Astrocyte of the spinal cord (primary cell): ENCODE measurements at regions not wholly inside any gene's neighbourhood (a gene's known extent, or its start where the extent isn't known, plus 50 kb on each side); places are given as distances from the start of the nearest gene placed in this dataset.

Source experiments
- DNase-seq: peaks from one replicate; pipeline ENCODE4 v3.0.0; 2011; ENCODE audit warnings: low read depth, low spot score
- H3K4me3 ChIP-seq: 2 replicates; pipeline ENCODE4 v1.5.1; 2011; ENCODE audit warnings: low read depth, mild to moderate bottlenecking, low read length, moderate library complexity
- in situ Hi-C: cut with HindIII; loops from 2 replicates; pipeline ENCODE4 v1.10.0; 2017; ENCODE audit warnings: low sequenced_read_pairs
- TF ChIP-seq, protein P1 (sequence below): IDR thresholded peaks from 2 replicates; pipeline ENCODE4 v1.5.1; 2012; ENCODE audit warnings: low read depth, mild to moderate bottlenecking, low read length, inconsistent platforms

DNA sequence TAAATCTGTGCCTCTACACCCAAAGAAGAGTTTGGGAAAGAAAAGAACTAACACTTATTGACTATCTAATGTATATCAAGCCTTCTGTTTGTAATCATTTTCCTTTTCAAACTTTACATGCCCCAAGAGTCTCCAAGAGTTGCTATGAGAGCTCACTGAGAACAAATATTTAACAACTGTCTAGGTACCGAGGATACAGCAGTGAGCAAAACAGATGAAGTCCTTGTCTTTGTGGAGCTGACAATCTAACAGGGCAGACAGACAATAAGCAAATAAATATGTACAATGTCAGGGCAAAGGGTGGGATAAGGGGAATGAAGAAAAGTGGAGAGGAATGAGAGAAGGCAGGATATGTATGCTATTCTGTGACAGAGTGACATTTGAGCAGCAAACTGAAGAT is 64.8 kb upstream of the KSR1 start:
- in situ Hi-C loops: no loop called here
- DNase-seq: no peak
- H3K4me3 ChIP-seq: no peak overlapping the region
- TF ChIP-seq, protein P1, sequence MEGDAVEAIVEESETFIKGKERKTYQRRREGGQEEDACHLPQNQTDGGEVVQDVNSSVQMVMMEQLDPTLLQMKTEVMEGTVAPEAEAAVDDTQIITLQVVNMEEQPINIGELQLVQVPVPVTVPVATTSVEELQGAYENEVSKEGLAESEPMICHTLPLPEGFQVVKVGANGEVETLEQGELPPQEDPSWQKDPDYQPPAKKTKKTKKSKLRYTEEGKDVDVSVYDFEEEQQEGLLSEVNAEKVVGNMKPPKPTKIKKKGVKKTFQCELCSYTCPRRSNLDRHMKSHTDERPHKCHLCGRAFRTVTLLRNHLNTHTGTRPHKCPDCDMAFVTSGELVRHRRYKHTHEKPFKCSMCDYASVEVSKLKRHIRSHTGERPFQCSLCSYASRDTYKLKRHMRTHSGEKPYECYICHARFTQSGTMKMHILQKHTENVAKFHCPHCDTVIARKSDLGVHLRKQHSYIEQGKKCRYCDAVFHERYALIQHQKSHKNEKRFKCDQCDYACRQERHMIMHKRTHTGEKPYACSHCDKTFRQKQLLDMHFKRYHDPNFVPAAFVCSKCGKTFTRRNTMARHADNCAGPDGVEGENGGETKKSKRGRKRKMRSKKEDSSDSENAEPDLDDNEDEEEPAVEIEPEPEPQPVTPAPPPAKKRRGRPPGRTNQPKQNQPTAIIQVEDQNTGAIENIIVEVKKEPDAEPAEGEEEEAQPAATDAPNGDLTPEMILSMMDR: no peak

DNA sequence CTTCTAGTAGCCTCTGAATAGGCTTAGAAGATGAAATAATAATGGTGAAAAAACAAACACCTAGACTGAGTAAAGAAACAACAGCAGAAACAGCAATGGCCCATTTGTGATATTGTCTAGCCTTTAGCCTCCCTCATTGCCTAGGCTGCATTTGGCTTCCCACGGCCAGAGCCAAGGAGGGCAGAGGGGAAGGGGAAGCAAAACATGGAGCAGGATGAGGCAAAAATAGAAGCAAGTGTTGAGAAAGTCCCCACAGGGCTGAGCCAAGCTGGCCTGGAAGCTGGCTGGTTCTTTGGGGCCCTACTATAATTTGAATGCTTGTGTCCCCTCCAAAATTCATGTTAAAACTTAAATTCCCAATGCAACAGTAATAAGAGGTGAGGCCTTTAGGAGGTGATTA is 60.2 kb upstream of the KSR1 start:
- TF ChIP-seq, protein P1: no peak
- in situ Hi-C loops: no loop called here
- H3K4me3 ChIP-seq: no peak overlapping the region
- DNase-seq: no peak

GRCh38 chr17:27396941-27397340 is 59.3 kb upstream of the KSR1 start:
- DNase-seq: no peak
- no peak overlapping the region for H3K4me3 ChIP-seq
- in situ Hi-C loops: no loop called here
- TF ChIP-seq, protein P1: no peak

GRCh38 chr17:27398691-27399090 is 57.6 kb upstream of the KSR1 start:
- in situ Hi-C loops: no loop called here
- no peak overlapping the region for H3K4me3 ChIP-seq
- TF ChIP-seq, protein P1: no peak
- no peak for DNase-seq

DNA sequence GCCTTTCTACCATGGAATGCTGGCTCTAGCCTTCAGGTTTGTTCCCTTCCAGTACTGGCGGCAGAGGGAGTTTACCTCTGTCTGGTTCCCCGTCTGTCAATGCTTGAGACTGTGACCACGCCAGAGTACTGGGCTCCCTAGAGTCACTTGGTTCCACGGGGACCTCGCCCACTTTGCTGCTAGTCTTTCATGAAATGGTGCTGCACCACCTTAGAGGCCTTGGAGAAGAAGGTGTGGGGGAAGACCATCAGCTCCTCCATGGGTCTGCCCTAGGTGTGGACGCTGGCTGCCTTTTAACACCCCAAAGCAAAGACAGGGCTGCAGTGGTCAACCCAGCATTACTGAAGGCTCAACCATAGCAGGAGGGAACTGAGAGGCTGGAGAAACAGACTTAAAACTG is 55.3 kb upstream of the KSR1 start:
- DNase-seq: no peak
- TF ChIP-seq, protein P1: no peak
- in situ Hi-C loops: no loop called here
- no peak overlapping the region for H3K4me3 ChIP-seq

DNA sequence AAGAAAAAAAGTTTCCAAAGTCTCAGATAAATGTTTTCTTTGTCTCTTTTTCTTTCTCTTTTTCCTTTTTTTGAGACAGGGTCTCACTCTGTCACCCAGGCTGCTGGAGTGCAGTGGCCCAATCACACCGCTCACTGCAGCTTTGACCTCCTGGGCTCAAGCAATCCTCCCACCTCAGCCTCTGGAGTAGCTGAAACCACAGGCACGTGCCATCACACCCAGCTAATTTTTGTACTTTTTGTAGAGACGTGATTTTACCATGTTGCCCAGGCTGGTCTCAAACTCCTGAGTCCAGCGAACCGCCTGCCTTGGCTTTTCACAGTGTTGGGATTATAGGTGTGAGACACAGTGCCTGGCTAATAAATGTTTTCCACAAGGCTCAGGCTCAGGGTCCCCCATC is 53.3 kb upstream of the KSR1 start:
- in situ Hi-C loops: no loop called here
- no peak for DNase-seq
- TF ChIP-seq, protein P1: no peak
- H3K4me3 ChIP-seq: no peak overlapping the region

DNA sequence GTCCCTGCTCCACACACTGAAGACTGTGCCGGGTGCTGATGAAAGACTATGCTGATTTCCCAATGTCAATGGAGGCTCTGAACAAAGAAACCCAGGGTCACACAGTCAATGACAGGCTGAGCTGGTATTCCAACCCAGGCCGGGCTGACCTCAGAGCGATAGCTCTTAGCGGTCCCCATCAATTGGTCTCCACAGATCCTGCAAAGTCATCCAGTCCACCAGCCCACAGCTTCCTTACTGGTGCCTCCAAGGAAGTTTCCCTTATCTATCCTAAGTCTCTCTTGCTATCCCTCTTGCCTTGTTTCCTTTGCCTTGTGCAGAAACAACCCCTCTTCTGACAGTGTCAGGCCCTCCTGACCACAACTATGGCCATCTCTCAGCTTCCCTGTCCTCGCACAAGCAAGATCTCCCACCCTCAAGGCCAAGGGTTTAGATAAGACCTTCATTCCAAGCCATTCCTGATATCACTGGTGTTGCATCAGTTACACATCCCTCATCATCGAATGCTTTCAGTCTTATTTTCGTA is 52.7 kb upstream of the KSR1 start:
- no peak overlapping the region for H3K4me3 ChIP-seq
- TF ChIP-seq, protein P1: no peak
- in situ Hi-C loops: no loop called here
- DNase-seq: no peak
